MM.1S (cell line): ENCODE measurements at regions not wholly inside any gene's neighbourhood (a gene's known extent, or its start where the extent isn't known, plus 50 kb on each side); places are given as distances from the start of the nearest gene placed in this dataset.

Experiments
- EZH2 ChIP-seq: fragments of 300-600 bp; sonication (generic); optimal IDR thresholded peaks from 2 replicates; pipeline ENCODE3; 2017; ENCODE audit warnings: low read depth, mild to moderate bottlenecking, antibody characterized with exemption, low read length, mixed read lengths
- EZH2phosphoT487 ChIP-seq: fragments of 300-600 bp; sonication (generic); IDR thresholded peaks from 2 replicates; pipeline ENCODE4 v1.6.1; 2018; ENCODE audit warnings: antibody characterized with exemption, low read length
- TF ChIP-seq, protein P1 (sequence below): fragments of 300-600 bp; sonication (generic); IDR thresholded peaks from 2 replicates; pipeline ENCODE4 v1.5.1; 2016; ENCODE audit warnings: antibody characterized with exemption, low read length, mixed read lengths

DNA sequence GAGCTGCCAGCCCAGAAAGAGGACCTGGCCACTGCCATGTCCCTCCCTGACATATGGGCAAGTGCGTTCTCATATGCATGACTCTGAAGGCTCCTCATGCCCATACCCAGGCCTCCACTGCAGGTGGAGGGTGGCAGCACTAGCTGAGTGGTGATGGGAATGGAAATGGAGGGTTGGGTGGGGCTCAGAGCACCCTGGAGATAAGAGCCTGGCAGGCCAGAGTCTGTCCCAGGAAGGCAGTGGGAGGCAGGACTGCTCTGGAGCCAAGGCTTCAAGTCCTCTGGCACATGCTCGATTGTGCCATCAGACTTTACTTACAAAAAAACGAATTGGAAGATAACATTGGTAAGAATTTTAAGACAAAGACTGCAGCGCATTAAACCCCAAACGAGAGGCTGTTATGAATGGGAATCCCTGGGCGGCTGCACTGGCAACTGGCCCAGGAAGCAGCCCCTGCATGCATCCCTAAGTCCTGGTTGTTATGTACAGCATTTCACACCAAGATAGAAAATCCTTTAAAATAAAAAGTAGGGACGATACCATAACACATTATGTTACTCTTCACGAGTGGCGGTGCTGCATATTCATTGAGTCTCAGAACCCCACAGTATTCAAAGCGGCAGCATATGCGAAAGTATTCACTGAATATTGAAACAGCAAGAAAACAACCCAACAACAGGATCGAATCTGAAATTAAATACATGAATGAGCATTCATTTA lies 81.7 kb upstream of the FAM98A start:
- TF ChIP-seq, protein P1, sequence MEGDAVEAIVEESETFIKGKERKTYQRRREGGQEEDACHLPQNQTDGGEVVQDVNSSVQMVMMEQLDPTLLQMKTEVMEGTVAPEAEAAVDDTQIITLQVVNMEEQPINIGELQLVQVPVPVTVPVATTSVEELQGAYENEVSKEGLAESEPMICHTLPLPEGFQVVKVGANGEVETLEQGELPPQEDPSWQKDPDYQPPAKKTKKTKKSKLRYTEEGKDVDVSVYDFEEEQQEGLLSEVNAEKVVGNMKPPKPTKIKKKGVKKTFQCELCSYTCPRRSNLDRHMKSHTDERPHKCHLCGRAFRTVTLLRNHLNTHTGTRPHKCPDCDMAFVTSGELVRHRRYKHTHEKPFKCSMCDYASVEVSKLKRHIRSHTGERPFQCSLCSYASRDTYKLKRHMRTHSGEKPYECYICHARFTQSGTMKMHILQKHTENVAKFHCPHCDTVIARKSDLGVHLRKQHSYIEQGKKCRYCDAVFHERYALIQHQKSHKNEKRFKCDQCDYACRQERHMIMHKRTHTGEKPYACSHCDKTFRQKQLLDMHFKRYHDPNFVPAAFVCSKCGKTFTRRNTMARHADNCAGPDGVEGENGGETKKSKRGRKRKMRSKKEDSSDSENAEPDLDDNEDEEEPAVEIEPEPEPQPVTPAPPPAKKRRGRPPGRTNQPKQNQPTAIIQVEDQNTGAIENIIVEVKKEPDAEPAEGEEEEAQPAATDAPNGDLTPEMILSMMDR: no peak
- TF ChIP-seq EZH2 (no peak), EZH2phosphoT487 (no peak)
